ENCODE measurements at regions not wholly inside any gene's neighbourhood (a gene's known extent, or its start where the extent isn't known, plus 50 kb on each side); places are given as distances from the start of the nearest gene placed in this dataset.
"Not testable (repeated sequence)": the region's sequence is repeated elsewhere in the genome, so short reads cannot be mapped to it uniquely, and the experiment has no call there.

DNA sequence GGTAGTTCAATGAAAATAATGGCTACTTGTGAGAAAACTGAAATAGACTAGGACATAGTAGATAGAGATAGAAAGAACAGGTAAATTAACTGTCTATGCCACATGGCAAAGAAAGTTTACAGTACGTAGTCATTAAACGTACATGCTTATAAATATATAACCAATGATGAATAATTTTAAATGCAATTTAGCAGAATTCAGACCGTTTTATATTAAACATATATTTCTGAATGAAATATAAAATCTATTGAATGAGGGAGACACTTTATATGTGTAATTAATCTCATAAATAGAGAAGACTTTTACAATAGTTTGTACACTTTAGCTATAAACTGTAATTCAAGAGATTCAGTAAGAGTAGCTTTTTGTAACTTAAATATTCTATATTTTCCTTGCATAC, 124.4 kb upstream of the VPREB1 start:
- DNase-seq (ENCODE audit: low read depth) = no peak

DNA sequence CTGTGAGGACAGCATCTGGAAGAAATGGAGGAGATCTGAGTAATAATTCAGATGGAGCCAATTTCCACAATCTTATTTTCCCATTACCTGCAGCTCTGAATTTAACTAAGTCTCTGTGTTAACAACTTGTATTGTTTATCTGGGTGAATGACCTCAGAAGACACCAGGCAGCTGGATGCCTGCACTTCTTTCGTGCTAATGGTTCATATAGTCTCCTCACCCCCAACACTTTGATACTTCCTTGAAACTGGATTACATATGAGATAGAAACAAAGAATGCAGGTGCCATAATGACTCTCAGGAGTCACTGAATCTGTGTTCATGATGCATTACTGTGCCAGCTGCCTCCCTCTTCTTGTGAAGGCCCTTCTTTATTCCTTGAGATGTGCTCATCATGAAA, 125.6 kb upstream of the VPREB1 start:
- no peak for DNase-seq (ENCODE audit: low read depth)

DNA sequence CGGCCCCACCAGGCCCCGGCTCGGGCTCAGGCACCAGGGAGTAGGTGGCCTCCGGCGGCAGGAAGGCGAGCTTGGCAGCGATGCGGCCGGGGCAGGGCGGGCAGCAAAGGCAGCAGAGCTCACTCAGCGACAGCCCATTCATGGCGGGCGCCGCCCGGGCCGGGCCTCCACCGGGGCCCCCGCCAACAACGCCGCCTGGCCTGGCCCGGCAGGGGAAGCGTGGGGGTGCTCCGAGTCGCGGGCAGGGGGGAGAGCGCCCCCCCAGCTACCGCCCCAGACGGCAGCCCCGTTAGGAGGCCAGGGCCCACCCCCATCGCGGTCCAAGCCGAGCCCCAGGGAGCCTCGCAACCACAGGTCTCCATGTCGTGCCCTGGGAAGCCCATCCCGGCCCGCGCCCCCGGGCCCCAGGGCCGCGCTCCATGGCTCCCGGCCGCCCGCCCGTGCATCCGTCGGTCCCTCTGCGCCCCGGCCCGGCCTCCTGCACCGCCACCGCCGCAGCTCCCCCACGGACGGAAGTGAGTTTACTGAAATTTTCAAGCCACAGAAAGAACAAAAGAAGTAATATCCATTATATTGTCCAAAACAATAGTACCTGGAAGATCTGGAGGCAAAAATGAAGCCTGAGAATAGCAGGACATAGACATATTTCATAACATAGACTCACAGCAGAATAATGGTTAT, 126.6 kb upstream of the VPREB1 start:
- DNase-seq (ENCODE audit: low read depth) = not testable (repeated sequence)

DNA sequence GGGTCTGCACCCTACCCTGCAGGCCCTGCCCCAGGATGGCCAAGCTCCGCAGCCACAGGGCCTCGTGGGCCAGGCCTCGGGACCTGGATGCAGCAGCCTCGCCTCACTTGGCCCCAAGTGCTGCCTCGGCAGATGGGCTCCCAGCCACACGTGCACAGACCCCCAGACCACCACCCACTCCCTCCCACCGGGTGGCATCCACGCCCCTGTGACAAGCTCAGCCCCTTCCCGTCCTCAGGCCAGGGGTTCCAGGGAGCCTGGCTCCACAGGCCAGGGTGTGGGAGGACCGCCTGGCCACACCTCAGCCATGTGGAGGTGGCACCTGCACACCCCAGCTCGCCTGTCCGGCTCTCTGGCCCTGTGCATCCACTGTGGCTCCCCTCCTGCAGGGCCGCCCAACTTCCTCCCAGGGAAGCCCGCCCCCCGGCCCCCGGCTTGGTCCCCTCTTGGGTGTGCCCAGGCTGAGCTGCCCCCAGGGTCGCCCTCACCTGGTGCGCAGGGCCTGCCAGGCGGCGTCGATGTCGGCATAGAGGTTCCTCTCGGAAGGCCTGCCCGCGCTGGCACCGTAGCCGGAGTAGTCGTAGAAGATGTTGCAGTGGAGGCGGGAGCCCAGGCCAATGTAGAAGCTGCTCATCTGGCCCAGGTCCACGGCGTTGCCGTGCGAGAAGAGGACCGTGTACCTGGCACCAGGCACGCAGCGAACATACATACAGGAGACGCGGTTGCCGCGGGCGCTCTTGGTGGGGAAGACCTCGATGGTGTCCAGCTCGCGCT, 127.4 kb upstream of the VPREB1 start:
- DNase-seq (ENCODE audit: low read depth) = not testable (repeated sequence)

DNA sequence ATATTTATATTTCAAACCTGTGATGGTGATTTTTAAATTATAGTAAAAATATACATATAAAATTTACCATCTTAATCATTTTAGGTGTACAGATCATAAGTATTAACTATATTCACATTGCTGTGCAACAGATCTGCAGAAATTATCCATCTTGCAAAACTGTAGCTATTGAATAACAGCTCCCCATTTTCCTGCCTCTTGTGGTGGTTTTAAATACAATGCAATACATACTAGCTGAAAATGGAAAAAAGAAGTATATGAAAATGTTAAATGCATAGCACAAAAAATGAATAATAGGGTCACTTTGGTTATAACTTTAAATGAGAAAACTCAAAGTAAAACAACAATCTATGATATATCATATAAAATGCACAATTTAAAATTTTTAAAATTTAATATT, 130.9 kb upstream of the VPREB1 start:
- DNase-seq (ENCODE audit: low read depth) = no peak

DNA sequence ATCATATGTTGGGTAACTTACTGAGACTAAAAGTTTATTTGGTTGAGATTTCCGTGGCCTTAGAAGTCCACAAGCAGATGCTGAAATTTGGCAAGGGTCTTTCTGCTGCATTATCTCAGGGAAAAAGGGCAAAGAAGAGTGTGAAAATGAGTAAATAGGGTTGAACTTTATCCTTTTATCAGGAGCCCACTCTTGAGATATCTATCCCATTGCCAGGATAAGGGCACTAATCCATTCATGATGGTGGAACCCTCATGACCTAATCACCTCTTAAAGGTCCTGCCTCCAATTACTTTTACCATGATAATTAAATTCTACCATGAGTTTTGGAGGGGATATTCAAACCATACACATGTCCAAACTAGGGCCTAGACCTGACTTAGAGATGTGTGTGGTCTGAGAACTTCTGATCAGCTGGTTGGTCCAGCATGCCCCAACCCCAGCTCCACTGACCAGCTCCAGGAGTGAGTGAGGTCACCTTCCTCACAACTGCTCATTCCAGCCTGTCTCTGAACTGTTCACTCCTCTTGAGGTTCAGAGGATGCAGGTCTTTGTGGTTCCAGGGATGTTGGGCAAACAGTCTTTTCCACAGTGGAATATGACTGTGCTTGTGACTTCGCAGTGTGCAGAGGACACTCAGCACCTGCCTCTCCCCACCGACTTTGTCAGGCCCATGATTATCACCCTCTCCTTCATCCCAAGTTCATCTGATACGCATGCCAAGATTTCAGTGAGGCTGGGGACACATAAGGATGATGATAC, 130.1 kb upstream of the TOP3B start:
- DNase-seq (ENCODE audit: low read depth) = no peak

DNA sequence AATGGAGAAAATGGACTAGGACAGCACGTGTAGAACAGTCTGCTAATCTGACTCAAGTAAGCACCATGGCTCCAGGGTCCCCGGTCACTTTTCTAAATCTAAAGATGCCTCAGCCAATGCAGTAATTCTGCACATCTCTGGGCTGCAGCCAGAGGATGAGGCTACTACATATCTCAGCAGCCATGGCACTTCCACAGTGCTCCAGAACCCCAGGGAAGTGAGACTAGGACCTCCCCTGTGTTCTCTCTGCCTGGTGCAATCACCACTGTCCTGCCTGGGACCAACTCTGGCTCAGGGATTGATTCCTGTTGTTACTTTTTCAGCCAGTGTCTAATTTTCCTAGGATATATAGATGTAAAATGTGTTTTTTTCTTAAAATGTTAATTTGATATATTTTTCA, 129.4 kb upstream of the TOP3B start:
- DNase-seq (ENCODE audit: low read depth) = no peak

DNA sequence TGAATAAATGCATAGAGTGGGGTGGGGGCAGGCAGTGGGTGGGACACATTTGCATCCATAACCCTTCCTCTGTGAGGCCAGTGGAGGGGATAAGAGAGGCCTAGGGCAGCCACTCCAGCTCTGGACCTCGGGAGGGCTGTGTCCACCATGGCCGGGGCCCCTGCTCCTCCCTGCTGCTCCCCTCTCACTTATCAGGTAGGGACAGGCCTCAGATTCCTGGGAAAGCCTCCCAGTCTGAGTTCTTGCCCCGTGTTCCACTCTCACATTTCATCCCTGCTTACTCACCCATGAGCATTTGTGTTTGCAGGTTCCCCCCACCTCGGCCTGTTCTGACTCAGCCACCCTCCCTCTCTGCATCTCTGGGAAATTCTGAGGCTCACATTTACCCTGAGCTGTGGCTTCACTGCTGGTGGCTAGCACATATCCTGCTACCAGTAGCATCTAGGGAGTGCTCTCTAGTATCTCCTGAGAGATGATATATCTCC, 128.7 kb upstream of the TOP3B start:
- DNase-seq (ENCODE audit: low read depth) = no peak

DNA sequence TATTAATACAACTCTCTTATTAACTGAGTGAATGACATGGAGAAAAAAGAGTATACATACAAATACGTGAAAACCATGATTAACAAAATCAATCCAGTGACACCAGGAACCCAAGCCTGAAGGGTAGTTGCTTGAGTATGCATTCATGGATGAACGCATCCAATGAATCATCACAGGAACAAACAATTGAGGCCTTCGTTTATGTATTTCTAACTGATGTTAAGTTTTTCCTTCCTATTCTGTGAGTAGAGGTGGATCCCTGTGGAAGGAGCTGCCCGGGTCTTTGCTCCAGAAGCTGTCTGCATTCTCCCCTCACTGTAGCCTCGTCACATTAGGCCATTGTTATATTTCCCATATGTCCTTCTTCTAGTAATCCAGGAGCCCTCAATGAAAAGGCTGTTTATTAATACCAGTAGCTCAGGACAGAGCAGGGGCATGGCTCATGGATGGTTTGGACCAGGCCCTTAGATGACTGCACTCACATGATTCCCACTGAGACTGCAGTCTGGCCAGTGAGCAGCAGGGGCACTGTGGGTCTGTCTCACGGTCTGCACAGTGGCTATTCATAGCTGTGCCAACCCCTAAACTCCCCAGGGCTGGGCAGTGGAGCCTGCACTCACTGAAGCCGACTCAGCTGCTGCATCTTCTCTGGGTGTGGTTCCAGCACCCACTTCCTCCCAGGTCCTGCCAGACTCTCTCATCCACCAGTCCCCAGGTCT, 128.1 kb upstream of the TOP3B start:
- peak; percentile 17 for DNase-seq (ENCODE audit: low read depth)

DNA sequence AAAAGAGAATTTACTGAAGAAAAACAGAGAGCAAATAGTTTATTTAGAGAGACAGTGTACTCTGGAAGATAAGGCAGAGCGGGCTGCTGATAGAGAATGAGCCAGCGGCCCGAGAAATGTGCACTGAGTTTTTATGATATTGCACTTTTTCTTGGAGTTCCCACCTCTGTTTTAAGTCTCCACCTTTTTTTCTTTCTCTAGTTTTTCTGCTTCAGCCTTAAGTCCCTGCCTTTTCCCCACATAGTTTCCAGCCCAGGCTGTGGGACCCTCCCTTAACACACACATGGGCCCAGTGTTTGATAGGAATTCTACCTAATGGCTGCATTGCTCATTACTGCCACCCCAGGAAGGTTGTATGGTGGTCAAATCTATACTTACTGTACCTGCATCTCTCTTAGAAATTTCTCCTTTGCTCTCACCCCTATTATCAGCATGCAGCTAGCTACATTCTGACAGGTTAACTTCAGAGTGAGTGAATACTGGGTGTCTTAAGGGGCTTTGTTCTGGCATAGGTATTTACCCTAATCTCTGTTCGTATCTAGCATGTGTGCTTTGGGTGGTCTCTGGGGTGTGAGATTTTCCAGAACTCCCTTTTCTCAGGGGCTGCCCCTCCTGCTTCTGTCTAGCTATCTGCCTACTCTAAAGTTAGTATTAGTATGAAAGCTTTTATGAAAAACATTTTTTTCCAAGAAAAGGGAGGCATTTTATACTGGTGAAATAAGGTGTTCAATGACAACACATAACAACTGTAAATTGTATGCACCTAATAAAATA, 127.3 kb upstream of the TOP3B start:
- DNase-seq (ENCODE audit: low read depth) = no peak

DNA sequence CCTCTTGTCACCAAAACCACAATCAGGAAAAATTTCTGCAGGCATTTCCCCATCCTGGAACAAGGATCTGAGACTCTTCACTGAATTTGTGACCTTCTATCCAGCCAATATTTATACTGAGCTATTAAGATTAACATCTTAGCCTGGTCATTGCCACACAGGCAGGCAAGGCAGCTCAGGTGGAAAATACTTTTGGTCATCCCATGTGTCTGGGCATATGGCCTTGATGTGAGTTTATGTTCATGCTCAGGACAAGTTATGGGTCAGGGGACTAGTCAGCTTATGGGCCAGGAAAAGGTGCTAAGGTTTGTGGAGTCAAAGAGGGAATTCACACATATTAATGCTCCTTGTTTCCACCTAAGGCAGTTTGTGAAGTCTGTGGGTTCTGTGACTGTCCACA, 124.3 kb upstream of the TOP3B start:
- DNase-seq (ENCODE audit: low read depth) = no peak

DNA sequence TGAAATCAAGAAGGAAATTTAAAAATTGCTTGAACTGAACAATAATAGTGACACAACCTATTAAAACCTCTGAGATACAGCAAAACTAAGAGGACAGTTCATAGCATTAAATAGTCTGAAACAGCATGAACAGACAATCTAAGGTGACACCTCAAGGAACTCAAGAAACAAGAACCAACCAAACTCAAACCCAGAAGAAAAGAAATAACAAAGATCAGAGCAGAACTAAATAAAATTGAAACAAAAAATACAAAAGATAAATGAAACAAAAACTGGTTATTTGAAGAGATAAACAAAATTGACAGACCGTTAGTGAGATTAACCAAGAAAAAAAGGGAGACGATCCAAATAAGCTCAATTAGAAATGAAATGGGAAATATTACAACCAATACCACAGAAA, 122.8 kb upstream of the TOP3B start:
- no peak for DNase-seq (ENCODE audit: low read depth)

DNA sequence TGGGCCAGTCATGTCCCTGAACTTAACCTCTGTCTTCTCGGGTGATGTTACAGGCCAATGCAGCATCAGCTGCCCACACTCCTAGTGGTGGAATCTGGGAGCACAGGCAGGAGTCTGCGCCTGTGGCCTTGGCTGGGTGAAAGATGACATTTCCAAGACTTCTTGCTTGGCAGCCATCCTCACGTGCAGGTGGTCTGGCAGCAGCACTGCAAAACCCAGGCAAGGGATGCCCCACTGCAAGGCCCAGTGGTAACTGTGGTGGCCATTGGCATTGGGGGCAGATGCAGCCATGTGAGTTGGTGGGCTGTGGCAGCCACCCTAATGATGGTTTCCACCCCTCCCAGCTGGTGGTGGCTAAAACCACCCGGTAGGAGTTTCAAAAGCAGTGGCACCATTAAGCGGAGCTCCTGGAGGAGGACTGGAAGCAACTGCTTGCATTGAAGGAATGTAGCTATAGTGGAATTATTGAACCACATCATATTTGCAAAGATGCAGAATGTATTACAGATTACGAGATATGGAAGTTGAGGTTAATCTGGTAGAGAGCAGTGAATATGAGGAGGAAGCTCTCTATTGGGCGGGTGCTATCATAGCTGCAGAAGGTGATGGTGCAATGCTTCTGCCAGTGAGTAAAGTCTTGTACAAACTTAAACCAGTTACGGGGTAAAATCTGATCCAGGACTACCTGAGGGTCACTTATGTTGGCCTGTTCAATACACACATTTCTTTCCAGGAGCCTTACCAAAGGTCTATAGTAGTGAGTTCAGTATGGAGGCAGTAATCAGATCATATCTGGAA, 120.7 kb upstream of the TOP3B start:
- no peak for DNase-seq (ENCODE audit: low read depth)

DNA sequence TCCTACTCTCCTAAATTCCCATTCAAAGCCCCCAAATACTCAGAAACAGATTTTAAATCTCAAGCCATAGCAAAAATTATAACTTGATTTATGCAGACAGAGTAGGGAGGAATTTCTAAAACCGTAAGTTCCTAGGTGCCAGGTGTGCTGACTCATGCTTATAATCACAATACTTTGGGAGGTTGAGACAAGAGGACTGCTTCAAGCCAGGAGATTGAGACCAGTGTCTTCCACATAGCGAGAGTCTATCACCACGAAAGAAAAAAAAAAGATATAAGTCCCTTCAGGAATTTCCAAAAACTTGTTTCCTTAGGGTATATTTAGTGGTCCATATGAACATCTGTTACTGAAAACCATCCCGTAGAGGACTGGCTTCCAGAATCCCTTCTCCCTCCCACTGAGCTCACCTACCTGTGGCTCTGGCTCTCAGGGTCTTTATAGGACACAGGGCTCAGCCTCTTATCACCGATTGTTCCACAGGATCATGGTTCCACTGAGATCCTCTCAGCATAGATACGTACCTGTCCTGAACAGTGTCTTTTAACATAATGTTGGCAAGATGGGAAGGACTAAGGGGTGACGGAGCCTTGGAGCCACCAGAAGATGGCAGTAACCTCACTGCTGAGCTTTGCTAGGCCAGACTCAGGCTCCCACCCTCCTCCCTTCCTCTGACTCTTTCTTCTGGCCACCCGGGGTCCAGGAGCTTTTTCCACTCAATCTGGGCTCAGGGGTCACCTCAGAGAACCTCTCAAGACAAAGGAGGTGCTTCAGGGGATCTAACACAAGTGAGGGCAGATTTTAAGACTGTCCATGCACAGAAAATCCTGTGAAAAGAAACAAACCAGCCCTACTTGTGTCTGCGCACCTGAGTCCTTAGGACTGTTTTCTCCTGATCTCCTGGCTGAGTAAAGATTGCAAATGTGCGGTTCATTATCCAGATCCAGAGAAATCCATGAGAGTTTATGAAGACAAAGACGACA, 117.5 kb upstream of the TOP3B start:
- no peak for DNase-seq (ENCODE audit: low read depth)

DNA sequence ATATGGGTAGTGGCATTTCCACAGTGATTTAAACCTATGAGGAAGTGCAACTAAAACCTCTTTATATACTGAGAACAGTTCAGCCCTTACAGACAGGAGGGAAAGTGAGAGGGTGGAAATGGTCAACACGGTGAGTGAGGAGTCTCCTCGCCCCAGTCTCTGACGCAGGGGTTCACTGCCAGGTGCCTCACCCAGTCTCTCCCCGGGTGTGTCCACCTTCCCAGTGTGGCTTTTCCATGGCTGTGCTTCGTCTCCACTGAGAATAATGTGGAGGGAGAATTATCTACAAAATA, 116.6 kb upstream of the TOP3B start:
- DNase-seq (ENCODE audit: low read depth) = no peak

DNA sequence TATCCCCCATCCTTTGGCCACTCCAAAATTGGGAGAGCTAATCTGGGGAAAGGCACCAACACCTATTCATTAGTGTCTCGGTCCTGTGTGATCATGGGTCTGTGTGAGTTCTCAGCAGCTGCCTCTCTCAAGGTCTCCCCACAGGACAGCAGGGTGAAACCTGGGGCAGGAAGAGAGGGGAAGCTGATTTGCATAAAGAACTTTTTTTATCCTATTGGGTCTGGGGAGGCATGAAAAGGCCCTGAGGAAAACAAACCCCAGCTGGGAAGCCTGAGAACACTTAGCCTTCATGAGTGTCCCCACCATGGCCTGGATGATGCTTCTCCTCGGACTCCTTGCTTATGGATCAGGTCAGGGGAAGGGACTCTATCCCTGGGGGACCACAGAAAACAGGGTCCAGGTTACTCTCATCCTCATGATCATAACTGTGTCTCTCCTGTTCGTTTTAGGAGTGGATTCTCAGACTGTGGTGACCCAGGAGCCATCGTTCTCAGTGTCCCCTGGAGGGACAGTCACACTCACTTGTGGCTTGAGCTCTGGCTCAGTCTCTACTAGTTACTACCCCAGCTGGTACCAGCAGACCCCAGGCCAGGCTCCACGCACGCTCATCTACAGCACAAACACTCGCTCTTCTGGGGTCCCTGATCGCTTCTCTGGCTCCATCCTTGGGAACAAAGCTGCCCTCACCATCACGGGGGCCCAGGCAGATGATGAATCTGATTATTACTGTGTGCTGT, 116.0 kb upstream of the TOP3B start:
- no peak for DNase-seq (ENCODE audit: low read depth)

DNA sequence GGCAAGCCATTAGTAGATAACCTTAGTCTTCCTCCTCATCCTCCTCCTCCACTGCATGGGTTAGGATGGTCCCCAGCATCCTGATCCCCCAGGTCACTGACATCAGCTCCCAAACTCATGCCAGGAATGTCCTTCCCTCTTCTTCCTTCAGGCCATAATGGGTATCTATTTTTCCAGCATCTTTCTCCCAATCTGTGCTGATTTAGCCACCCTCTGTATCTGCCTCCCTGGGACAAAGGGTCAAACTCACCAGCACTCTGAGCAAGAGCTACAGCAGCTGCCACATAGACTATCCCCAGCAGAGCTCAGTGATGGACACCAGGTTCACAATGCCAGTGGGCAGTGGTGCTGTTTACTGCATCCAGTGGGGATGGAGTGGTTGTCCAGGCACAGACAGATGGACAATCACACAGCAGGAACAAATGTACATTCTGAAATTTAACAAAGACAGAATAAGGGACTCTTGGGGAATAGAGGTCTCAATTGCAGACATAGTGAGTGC, 115.2 kb upstream of the TOP3B start:
- DNase-seq (ENCODE audit: low read depth) = no peak

DNA sequence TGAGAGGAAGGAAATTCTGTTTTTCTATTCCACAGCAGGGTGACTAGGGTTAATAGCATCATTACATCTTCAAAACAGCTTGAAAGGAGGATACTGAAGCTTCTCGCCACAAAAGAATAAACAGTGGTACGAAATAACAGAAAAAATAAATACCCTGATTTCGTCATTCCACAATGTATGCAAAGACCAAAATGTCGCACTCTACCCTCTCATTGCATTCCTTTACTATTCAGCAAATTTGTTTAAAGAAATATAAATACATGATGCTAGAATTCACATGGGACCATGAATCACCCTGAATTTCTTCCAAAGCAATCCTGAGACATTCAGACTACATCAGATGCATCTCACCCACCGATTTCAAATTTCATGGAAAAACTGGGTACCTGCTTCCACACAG, 112.3 kb upstream of the TOP3B start:
- DNase-seq (ENCODE audit: low read depth) = no peak

DNA sequence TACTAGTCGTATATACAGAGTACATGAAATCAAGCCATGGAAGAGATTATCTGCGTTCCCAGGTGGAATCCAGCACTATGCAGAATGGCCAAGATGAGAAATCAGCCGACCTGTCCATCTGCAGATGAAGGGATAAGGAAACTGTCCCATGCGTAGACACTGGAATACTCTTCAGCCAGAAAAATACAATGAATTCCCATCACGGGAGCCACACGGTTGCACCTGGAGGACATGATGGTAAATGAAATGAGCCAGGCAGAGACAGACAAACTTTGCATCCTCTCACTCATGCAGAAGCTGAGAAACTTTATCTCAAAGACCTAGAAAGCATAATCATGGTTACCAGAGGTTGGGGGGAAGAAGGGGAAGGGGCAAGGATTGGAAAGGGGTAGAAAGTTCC, 111.9 kb upstream of the TOP3B start:
- no peak for DNase-seq (ENCODE audit: low read depth)

Data from activated T-cell treated with anti-CD3 and anti-CD28 coated beads for 24 hours (primary cell).